GM12873 (cell line): ENCODE measurements at regions not wholly inside any gene's neighbourhood (a gene's known extent, or its start where the extent isn't known, plus 50 kb on each side); places are given as distances from the start of the nearest gene placed in this dataset.

Experiments
- TF ChIP-seq, protein P1 (sequence below): IDR thresholded peaks from 2 replicates; pipeline ENCODE4 v1.5.1; 2012; ENCODE audit warnings: low read depth, mild to moderate bottlenecking, moderate library complexity, low read length, control low read depth; ENCODE audit not compliant: insufficient read depth; ENCODE audit errors: missing control alignments

DNA sequence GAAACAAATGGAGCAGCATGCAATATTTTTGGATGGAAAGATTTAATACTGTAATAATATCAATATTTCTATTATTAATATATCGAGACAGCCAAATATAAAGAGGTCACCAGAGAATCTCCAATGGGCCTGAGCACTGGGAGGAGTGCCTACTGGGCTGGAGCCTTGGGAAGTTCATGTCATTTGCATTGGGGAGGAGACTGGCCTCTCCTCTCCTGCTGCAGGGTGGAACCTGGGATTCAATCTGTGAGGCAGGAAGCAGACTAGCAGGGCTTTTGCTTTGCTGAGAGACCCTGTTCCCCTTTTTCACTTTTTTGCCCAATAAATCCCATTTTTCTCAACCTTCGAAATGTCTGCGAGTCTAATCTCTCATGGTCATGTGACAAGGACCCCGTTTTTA is 390.6 kb upstream of the CYRIA start:
- TF ChIP-seq, protein P1, sequence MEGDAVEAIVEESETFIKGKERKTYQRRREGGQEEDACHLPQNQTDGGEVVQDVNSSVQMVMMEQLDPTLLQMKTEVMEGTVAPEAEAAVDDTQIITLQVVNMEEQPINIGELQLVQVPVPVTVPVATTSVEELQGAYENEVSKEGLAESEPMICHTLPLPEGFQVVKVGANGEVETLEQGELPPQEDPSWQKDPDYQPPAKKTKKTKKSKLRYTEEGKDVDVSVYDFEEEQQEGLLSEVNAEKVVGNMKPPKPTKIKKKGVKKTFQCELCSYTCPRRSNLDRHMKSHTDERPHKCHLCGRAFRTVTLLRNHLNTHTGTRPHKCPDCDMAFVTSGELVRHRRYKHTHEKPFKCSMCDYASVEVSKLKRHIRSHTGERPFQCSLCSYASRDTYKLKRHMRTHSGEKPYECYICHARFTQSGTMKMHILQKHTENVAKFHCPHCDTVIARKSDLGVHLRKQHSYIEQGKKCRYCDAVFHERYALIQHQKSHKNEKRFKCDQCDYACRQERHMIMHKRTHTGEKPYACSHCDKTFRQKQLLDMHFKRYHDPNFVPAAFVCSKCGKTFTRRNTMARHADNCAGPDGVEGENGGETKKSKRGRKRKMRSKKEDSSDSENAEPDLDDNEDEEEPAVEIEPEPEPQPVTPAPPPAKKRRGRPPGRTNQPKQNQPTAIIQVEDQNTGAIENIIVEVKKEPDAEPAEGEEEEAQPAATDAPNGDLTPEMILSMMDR = no peak

DNA sequence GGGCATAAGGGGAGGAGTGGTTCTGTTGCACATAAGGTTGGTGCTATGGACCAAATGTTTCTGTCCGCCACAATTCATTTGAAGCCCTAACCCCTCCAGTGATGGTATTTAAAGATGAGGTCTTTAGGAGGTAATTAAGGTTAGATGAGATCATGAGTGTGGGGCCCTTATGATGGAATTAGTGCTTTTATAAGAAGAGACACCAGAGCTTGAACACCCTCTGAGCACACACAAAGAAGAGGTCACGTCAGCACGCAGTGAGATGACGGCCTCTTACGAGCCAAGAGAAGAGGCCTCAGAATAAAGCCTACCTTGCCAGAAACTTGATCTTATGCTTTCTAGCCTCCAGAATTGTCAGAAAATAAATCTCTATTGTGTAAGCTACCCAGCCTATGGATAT is 386.4 kb upstream of the CYRIA start:
- TF ChIP-seq, protein P1 = no peak

DNA sequence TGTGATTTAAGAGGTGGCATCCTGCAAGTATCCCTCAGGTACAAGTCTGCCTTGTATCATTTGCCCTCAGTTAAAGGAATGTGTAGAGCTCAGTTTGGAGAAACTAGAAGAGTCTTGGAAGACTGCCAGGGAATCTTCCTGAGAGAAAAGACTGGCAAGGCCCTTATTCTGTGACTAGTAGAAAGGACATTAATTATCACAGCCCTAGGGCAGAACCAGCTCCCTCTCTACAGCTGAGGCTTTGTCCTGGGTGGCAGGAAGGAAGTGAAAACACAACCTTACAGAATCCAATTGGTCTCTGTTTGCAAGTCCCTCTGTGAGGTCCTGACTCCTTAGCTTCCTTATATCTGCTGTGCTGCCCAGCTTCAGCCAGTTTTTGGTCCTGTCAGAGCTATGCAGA is 385.9 kb upstream of the CYRIA start:
- TF ChIP-seq, protein P1 = no peak

DNA sequence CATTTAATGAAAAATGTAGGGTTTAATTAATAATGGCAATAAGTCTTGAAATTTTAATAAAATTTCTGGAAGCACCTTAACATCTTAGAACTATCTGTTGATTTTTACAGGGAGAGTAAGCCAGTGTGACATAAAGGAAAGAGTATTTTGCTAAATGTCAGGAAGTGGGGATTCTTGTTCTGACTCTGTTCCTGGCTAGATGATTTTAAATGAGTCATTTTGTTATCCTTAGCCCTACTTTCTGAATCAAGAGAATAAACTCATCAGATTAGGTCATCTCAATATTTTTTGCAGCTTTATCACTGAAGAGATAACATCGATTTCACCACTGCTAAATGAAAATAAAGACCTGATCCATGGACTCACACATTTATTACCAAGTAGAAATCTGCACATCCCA is 377.5 kb upstream of the CYRIA start:
- TF ChIP-seq, protein P1 = no peak

DNA sequence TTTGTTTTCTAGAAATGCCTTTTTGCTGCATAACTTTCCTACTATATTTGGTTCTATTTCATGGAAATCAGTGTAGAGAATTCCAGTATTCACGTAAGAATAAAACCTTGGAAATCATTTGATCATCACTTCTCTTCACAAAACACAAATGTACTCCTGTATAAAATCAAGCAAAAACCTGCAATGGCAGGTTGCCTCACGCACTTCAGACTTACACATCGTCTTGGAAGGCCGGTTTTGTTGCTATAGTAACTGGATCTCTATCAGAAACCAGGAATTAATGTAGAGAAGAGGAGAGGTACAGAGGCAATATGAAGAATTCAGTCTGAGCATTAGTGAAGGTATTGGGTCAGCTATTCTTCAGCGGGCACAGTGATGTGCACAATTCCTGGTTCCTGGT is 370.7 kb upstream of the CYRIA start:
- TF ChIP-seq, protein P1 = no peak

DNA sequence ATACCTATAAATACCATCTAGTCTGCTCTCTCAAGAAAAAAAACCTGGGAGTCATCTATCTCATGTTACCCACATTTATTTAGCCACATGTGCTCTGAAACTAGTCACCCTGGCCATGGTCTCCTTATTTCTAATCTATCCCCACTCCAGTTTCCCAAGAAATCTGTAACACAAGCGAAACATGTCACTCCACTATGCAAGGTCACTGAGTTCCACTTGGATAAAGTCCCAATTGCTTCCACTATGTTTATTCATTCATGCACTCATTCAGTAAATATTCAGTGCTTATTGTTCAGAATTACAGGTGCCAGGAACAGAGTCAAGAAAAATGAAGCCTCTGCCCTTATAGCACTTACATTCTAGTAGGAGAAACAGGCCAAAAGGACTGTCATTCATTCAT is 369.4 kb upstream of the CYRIA start:
- TF ChIP-seq, protein P1 = no peak

DNA sequence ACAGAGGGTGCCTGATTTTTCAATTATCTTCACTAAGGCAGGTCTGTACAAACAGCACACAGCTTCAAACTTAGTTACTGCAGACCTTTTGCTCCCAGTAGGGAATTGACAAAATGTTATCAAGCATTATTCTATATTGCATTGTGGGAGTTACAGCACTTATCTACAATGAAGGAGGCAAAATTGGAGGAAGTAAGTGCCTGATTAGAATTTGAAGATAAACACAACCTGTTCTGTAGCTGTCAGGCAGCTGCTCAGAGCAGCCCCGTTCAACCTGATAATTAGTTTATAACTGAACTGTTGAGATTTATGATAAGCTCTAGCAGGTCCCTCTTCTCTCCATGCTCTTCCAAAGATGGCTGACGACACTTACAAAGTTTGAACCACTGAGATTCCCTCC is 364.4 kb upstream of the CYRIA start:
- TF ChIP-seq, protein P1 = no peak

DNA sequence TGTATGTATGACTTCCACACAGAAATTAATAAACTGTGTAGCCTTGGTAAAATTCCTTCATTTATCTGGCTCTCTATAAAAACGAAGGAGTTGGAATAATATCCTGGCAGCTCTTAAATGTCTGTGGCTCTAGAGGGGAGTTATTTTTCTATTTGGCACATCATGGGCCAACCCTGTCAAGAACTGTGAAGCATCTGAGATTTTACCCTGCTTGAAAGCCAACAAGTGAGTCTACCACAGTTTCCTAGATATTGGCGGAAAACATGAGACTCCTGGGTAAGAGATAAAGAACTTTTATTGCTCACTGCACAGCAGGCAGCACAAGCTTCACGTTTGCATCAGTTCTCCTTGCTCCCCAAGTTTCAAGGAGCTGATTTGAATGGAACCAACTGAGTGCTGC is 346.7 kb upstream of the CYRIA start:
- TF ChIP-seq, protein P1 = no peak
